Astrocyte of the hippocampus (primary cell): ENCODE measurements at regions not wholly inside any gene's neighbourhood (a gene's known extent, or its start where the extent isn't known, plus 50 kb on each side); places are given as distances from the start of the nearest gene placed in this dataset.
"Not testable (repeated sequence)": the region's sequence is repeated elsewhere in the genome, so short reads cannot be mapped to it uniquely, and the experiment has no call there.

Source experiments
- DNase-seq: peaks from one replicate; pipeline ENCODE4 v3.0.0; 2011; ENCODE audit warnings: low read depth, low spot score

DNA sequence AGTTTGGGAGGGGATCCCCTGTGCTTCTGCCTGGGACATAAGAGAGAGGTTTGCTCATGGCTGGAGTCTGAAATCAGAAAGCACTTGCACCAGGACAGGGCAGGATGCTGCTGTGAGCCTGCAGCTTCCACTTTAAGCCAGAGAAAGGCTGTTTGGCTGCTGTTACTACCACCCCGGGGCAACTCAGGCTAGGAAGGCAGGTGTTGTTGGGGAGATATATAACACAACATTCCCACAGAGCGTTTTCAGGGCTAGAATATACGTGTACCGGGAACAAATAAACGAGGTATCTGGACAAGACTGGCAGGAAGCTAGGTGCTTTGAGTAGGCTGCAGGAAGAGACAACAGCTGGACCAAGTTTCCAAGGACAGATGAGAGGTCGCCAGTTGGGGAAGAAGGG lies 313.3 kb upstream of the CCL2 start:
- DNase-seq, result no peak

DNA sequence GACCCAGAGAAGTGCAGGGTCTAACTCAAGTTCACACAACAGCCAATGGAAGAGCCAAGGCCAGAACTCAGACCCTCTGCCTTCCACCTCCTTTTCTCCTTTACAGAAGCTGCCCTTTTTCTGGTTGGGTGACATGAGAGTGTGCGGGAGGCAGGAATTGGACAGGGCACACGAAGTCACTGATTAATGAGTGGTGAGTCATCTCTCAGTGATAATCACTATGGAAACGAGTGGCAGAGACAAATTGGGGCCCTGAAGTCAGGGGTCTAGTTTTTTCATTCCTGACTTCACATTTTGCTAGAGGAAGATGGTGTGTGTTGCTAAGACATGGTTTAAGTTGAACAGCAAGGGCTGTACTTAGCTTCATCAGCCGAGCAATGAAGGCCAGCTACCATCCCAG lies 312.7 kb upstream of the CCL2 start:
- peak; percentile 34 for DNase-seq

DNA sequence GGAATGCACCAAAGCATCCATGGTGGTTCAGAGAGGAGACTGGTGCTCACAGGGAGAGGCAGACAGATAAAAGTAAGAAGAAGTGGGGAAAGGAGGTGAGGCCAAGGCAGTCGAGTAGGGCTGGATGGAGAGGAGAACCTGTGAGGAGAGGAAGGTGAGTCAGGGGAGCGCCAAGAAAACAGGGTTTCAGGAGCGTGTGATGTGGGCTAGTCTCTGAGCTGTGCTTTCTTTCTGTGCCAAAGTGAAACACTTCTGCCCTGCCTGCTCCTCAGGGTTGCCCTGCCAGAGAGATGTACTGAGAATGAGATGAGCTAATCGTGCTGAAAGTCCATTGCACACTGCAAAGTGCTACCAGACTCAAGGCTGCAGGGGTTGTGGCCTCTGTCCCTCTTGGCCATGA lies 310.7 kb upstream of the CCL2 start:
- no peak for DNase-seq

DNA sequence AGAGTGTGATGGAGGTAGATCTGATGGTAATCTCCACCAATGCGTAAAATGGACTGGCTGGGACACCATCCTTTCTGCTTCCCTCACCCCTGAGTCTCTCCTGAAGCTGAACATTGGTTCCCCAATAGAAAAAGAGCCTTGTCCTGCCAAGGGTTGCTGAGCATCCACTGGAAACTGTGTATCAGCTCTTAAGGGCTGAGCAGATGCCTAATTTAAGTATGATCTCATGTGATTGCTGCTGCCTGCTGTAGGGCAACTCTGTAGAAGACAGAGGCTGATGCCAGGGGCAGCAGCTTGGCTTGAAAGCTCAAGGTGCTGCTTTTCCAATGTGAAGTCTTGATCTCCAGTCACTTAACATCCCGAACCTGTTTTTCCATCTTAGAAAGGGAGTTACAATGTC lies 310.3 kb upstream of the CCL2 start:
- DNase-seq, result no peak

DNA sequence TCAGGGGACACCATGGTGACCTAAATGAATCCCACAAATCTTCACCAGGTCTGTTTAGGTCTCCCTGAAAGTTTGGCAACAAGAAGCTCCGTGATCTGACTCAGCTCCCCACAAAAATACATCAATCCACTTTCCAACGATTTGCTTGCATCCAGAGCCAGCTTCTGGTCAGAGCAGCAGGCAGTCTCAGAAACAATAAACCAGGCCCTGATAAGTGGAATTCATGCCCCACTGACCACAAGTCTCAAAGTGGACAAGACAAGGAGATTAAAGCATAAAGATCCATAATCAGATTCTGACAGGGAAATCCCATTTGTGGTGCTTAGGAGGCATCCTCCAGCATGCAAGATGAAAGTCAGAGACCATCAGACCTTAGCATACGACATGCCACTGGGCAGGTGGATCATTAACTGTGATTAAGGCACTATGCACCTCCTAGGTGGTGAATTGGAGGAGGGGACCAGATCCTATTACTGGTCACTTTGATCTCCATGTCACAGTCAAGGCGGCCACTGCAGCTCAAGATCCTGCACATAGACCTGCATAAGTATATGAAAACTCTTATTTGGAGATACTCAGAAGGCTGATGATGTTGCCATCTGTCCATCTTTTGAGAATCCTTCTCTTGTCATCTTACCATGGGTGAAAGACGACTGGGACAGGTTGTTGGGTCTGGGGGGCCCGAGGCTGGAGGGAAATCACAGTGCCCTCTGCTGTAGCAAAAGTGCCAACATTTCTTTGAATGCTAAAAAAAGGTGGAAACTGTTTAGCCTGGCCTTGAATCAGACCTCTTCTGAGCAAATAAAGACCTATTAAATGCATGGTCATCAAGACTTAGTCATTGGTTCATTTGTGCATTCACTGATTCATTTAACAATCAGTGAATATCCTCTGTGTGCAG lies 309.2 kb upstream of the CCL2 start:
- DNase-seq, result no peak

DNA sequence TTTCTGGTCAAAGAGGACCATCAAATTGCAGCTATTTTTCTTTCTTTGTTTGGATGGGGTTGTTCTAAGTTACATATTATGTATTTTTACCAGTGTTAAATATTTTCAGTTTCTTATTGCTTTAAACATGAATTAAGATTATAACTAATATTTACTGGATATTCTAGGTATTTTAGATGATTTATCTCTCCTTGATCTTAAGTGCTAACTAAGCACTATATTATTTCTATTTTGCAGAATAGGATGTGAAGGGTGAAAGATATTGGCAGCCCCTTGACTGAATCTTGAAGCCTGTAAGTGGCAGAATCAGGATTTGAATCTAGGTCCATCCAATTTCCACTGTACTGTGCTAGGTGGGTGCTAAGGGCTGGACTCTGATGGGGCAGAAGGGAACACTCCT lies 307.3 kb upstream of the CCL2 start:
- no peak for DNase-seq

DNA sequence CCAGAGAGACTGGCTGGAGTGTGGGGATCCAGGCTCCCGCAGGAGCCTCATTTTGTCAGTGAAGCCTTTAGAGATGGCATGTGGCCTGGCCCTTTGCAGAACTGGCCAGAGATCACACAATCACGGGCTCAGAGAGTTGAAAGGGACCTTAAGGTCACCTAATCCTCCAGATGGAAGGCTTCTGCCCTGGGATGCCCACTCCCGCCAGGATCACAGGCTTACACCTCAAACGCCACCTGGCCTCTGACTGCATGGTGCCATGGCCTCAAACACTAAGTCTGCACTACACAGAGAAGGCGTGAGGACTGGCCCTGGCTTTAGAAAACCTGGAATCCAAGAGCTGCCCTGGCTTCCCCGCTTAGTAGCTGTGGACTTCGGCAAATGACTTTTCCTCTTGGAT lies 306.8 kb upstream of the CCL2 start:
- no peak for DNase-seq

DNA sequence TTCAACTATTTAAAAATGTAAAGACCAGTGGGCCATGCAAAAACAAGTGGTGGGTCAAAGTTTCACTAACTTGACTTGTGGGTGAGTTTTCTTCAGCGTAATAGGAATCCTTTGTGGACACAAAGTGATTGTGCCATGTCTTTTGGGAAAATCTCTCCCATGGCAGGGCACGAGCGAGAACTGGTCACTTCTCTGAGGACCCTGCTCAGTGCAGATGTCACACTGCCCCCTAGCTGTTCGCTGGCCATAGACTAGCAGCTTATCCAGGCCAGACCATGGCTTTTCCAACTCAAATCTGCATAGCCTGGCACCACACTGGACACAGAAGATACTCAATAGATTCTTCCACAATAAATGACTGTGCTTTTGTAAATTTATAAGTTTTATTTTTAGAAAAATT lies 306.0 kb upstream of the CCL2 start:
- DNase-seq, result no peak

DNA sequence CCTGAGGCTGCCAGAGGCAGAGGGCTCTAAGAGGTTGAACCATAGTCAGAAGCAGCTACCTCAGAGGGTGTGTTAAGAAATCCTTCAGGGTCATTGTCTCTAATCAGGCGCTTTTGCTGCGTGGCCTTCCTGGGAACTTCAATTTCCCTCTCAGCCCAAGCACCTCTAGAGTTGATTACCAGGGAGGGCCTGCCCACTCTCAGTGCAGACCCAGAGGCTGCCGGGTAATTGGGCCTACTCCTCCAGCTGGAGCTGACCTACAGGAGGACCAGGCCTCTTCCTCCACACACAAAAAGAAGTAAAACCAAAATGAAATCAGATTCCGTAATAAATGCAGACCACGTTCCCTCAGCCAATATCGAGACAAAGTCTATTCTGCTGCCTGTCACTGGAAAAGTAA lies 305.0 kb upstream of the CCL2 start:
- no peak for DNase-seq

DNA sequence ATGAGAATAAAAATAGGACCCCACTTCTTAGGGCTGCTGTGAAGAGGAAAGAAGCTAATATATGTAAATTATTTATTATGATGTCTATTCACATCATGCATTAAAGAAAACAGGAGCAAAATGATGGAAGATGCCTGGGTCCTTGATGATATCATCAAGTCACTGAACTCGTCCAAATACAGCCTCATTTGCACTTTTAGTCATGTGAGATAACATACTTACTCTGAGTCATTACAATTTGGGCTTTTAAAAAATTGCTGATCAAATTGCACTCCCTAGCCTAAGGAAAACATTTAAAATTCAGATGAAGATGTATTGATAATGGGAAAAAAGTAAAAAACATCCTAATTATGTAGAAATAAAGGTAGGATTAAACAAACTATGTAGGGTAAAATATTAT lies 302.7 kb upstream of the CCL2 start:
- no peak for DNase-seq

DNA sequence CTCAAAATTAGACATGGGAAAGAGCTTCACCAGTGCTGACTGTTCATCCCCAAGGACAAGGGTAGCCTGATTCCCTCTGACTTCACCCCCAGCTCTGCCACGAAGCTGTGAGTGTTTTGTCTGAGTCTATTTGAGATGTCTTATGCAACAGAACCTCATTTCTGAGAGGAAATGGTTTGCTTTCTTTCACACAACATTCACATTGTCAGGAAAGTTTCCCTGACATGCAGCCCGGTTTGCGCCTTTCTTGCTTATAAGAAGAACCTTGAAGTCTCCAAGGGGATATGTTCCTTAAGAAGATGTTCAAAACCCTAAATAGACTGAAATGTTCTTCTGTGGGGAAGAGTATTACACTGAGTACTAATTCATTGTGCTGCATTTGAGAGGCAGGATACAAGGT lies 300.5 kb upstream of the CCL2 start:
- no peak for DNase-seq

DNA sequence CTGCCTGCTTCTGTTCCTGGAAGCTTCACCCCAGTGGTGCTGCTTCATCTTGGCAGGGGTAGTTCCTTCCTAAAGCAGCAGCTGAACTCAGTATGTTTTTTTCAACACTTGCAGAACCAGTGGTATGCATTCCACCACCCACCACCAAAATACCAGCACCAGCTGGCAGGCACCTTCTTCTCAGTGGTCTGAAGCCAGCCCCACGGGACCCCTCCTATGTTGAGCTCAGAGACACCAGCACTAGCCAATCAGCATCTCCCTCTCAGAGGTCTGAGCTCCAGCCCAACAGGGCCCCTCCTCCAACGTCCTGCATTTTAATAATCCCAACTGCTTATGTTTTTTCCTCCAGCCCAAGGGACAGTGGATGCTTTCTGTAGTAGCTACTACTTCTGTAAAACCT lies 299.6 kb upstream of the CCL2 start:
- DNase-seq, result no peak

DNA sequence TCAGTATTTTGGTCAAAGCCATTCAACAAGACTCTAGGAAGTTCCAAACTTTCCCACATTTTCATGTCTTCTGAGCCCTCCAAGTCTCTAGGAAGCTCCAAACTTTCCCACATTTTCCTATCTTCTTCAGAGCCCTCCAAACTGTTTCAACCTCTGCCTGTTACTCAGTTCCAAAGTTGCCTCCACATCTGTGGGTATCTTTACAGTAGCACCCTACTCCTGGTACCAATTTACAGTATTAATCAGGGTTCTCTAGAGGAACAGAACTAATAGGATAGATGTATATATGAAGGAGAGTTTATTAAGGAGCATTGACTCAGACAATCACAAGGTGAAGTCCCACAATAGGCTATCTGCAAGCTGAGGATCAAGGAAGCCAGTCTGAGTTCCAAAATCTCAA lies 296.0 kb upstream of the CCL2 start:
- DNase-seq, result not testable (repeated sequence)

DNA sequence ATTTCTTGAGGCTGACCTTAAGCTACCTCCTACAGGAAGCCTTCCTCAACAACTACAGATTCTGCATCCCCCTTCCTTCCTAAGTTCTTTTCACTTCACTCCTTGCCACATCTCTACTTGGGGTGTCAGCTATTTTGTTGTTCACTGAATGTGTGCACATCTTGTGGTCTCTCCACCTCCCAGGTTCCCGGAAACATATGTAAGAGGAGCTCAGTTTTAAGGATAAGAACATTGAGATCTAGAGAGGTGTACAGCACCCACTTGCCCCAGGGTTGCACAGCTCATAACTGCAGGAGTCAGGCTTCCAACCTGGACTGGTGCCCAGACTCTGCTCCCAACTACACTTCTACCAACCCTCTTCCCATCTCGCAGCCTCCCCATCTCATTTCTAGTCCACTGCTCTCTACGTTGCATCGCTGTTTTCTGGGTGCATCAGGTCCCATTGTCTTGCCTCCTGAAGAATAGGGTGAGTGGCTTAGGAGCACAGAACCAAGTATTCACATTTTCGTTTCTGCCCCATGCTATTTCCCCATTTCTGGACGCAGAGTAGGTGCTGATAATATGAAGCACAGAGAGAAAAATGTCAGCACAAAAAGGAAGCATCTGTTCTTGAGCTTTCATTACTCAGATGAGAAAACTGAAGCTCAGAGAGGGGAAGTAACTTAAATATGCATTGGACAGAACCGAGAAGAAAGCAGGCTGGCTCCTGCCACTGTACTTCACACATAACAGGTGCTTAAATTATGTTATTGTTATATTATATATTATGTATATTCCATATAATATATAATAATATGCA lies 292.0 kb upstream of the CCL2 start:
- no peak for DNase-seq

DNA sequence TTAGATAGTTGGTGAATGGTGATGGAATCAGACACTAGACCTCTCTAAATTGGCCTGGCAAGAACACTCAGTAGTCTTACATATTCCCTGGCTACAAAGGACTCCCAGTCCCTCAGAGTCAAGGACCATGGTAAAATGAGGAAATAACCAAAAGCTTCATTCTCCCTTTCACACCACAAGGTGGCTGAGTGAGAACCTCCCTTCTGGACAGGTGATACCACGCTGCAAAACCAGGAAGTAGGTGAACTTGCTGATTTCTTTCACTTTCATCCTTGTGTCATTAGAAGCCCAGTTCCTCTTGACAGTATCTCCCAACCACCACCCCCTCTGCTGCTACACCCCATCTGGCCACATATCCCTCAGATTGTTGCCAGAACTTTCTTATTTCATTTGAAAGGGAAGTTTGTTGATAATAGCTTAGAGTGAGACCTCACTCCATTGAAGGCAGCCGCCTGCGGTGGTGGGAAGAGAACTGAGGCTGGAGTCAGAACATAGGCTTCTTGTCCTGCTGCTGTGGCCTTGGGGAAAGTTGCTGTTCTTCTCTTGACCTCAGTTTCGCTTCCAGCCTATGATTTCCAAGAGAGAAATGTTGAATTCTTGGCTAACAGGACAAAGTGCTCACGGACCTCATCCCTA lies 290.6 kb upstream of the CCL2 start:
- no peak for DNase-seq

DNA sequence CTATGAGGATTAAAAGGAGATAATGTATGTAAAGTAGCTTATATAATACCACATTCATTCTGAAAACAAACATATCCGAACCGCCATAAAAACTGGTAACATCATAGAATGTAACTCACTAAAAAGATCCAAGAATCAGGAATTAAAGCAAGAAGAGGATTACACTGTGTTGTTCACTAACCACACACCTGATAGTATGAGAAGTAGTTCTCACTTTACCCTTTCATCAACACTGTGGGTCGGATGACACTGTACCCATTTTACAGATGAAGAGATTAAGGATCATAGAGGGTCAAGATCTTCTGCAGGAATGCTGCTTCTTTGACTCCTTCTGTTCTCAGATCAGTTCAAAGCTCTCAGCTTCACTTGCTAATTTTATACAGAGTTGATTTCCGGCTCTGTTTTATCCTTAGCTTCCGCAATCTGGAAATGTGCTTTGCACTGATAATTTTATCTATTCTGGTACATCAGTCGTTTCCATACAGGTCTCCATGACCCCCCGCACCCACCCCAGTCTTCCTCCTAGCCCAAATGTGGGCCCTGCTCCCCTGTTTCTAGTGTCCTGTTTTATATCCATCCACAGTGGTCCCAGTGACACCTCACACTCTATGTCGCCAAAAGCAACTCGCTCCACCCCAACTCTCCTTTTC lies 288.6 kb upstream of the CCL2 start:
- DNase-seq, result no peak

DNA sequence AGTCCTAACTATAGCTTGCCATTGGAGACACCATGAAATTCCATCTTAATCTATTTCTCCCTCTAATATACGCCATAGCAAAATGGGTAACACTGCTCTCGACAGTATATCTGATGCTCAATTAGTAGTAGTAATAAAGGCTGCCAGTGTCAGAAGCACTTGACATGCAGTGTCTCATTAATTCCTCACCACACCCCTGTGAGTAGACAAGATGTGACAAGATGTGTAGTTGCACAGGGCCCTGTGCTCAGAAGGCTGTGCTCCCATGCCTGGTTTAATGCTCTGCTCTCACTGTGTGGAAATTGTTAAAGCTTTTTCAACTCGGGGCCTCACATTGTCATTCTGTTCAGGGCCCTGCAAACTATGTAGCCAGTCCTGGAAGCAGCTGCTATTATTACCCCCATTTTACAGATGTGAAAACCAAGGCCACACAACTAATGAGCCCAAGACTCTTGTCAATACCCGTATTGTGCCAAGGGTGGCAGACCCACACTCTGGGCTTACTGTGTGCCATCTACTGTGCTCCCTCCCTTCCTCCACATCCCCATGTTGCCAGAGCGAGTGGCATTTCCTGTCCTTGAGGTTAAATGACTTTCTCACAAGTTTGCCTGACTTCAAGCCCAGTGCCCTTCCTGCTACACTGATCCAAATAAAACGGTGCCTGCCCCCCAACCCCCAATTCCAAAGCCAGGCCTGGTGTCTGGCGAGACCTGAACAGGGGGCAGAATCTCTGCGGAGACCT lies 287.3 kb upstream of the CCL2 start:
- no peak for DNase-seq

DNA sequence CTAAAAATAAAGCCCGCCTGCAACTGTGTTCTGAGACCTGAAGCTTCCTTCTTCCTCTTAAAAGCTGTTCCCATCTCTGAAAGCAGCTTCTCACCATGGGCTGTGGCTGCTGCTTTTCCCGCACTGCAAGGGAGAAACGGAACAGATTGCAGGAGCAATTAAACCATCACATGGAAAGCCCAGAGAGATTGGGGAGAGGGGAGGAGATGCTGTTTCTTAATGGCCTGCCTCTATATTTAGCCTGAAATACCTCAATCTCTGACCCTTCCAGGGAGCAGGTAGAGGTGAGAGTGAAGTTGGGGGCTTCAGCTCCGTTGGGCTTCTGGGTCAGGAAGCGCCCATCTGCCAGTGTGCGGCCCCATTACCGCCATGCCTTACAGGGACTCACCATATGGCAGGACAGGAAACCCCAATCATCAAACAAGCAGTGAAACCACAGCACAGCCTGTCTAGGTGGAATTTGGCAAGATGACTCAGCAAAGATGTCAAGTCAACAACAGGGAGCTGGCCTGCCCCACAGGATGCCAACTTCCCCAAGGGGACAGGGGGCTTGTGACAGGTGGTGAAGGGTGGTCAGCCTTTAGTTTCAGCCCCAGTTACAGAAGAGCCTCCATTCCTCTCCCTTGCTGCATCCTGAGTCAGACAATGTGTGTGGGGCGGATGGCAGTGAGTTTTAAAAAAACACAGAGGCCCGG lies 286.6 kb upstream of the CCL2 start:
- peak; percentile 1 for DNase-seq

DNA sequence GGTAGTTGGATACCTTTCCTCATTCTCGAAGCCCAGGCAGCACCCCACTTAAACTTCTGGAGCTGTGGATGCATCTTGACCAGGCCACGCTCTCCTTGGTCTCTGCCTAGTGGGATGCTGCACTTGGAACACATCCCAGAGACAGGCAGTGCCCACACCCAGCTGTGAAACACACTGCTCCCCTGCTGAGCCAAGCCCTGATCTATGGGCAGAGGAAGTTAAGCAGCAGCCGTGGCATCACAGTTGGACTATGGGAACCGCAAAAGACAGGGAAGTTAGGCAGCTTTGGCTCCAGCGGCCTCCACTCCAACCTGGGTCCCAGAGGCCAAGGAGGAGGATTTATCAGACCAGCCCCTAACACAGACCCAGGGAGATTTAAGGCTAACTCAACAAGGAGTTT lies 284.8 kb upstream of the CCL2 start:
- no peak for DNase-seq

DNA sequence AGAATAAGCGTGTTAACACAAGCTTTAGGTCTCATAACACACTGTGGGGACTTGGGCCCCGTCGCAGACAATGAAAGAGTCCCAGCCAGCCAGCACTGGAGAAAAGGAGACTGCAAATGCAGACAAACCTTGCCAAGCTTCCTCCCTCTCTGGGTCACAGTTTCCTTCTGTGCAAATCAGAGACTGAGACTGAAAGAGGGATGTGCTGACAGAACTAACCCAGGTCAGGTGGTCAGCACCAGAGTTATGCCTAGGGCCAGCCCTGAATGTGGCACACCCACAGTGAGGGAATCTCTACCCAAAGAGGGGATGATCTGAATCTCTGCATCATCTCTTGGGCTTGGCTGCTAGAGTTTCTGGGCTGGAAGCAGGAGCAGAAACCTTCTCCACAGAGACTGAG lies 282.3 kb upstream of the CCL2 start:
- no peak for DNase-seq

DNA sequence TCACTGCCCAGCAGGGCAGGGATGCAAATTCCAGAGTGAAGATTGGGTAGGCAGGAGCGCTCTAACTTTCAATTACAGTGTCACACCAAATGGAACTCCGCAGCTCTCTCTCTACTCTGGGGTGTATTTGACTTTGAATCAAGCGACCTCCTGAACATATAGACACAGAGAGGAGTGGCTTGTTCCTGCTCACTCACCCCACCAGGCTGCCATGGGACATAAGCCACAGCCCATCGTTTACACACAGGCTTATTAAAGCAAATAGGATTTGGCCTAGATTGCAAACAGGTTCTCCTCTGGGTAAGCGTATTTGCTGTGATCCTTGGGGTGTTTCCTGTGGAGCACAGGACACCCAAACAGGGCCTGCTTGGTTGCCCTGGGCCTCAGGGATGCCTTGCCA lies 281.6 kb upstream of the CCL2 start:
- no peak for DNase-seq
